ENCODE measurements at regions not wholly inside any gene's neighbourhood (a gene's known extent, or its start where the extent isn't known, plus 50 kb on each side); places are given as distances from the start of the nearest gene placed in this dataset.

DNA sequence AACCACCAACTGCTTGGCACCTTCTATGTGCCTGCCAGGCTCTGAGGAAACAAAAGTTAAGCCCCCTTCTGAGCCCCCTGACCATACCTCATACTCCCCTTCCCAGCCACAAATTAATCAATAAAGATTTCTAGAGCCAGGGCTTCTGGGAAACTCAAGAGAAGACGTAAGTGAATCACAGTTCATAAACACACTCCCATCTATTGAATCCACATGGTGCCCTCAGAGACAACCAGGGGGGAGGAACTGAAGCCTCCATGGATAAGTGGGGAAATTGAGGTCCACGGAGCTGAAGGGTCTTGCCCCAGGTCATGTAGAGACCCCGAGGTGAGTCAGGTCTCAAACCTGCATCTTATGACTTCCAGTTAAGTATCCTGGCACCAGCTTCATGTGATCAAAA is 150.6 kb downstream of the MN1 start:
- Histone ChIP-seq H3K27ac (ENCODE audit: low read depth, low read length) (no peak overlapping the region), H3K4me1 (ENCODE audit: control insufficient read depth, insufficient read depth, low read length, unreplicated experiment) (no peaks in the 10 kb centered on the region), H2AFZ (ENCODE audit: low read length, unreplicated experiment) (no peak overlapping the region), H3K4me3 (ENCODE audit: low read depth, low read length) (no peak overlapping the region), H3K27me3 (ENCODE audit: insufficient read depth, low read length) (peaks cover 12% of the 10 kb centered on the region), H3K36me3 (ENCODE audit: insufficient read depth, low read length) (no peaks in the 10 kb centered on the region), H3K79me2 (ENCODE audit: control insufficient read depth, insufficient read depth, low read length, unreplicated experiment) (no peaks in the 10 kb centered on the region)

- Histone ChIP-seq H2AFZ (ENCODE audit: low read length, unreplicated experiment) (no peak overlapping the region), H3K79me2 (ENCODE audit: control insufficient read depth, insufficient read depth, low read length, unreplicated experiment) (no peaks in the 10 kb centered on the region), H3K27me3 (ENCODE audit: insufficient read depth, low read length) (peaks cover 15% of the 10 kb centered on the region), H3K4me1 (ENCODE audit: control insufficient read depth, insufficient read depth, low read length, unreplicated experiment) (no peaks in the 10 kb centered on the region), H3K36me3 (ENCODE audit: insufficient read depth, low read length) (no peaks in the 10 kb centered on the region), H3K27ac (ENCODE audit: low read depth, low read length) (no peak overlapping the region), H3K4me3 (ENCODE audit: low read depth, low read length) (no peak overlapping the region)
Measured at GRCh38 chr22:27651486-27651885, 150.1 kb downstream of the MN1 start.

DNA sequence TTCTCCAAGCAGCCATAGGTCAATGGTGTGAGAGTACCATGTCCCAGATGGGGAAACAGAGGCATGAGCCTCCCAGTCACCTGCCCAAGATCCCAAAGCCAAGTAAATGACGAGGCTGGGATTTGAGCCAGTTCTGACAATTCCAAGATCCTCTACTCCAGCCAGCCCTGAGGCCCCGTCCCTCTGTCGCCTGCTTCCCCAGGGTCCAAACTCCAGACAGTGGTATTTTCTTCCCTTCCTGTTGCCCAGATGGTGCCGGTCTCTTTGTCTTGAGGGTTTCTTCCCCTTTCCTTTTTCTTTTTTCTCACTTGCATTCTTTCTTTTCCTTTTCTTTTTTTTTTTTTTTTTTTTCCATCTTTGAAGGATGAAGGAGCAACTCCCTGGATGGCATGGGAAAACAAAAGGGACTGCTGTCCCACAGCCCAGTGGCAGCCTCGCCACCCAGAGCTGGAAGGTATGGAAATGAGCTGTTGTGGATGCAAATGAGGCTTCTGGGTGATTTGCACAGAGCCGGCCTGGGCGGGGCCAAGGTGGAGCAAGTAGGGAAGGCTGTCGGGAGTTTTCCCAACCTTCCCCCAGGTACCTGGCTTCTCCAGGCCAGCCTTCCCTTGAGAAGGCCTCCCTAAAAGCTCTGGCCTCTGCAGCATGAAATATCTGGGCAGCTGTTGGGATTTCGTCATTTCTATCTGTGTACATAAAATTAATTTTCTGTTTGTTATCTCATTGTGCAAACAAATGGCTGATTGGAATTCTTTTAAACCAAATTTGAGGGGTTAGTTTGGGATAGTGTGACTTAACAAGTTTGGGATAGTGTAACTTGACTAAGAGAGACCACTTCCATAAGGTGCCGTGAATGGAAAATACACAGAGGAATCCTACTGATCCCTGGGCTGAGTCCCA is 146.8 kb downstream of the MN1 start:
- no peaks in the 10 kb centered on the region for H3K79me2 ChIP-seq (ENCODE audit: control insufficient read depth, insufficient read depth, low read length, unreplicated experiment)
- H3K27ac ChIP-seq (ENCODE audit: low read depth, low read length) = no peak overlapping the region
- H3K4me1 ChIP-seq (ENCODE audit: control insufficient read depth, insufficient read depth, low read length, unreplicated experiment) = no peaks in the 10 kb centered on the region
- no peak overlapping the region for H2AFZ ChIP-seq (ENCODE audit: low read length, unreplicated experiment)
- no peaks in the 10 kb centered on the region for H3K36me3 ChIP-seq (ENCODE audit: insufficient read depth, low read length)
- peaks cover 12% of the 10 kb centered on the region for H3K27me3 ChIP-seq (ENCODE audit: insufficient read depth, low read length)
- no peak overlapping the region for H3K4me3 ChIP-seq (ENCODE audit: low read depth, low read length)

DNA sequence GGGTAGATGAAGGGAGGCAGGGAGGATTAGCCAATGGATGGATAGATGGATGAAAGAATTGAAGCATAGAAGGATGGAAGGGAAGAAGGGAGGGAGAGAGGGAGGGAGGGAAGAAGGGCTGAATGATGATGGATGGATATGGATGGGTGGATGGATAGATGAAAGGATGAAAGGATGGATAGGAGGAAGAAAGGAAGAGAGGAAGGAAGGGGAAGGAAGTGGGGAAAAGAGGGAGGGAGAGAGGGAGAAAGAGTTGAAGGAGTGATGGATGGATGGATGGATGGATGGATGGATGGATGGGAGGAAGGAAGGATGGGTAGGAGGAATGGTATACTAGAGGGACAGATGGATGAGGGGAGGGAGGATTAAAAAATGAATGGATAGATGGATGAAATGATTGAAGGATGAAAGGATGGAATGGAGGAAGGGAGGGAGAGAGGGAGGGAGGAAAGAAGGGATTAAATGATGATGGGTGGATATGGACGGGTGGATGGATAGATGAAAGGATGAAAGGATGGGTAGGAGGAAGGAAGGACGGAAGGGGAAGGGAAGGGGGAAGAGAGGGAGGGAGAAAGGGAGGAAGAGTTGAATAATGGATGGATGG is 145.9 kb downstream of the MN1 start:
- H2AFZ ChIP-seq (ENCODE audit: low read length, unreplicated experiment) = no peak overlapping the region
- H3K36me3 ChIP-seq (ENCODE audit: insufficient read depth, low read length) = no peaks in the 10 kb centered on the region
- no peak overlapping the region for H3K27ac ChIP-seq (ENCODE audit: low read depth, low read length)
- no peaks in the 10 kb centered on the region for H3K4me1 ChIP-seq (ENCODE audit: control insufficient read depth, insufficient read depth, low read length, unreplicated experiment)
- no peaks in the 10 kb centered on the region for H3K79me2 ChIP-seq (ENCODE audit: control insufficient read depth, insufficient read depth, low read length, unreplicated experiment)
- H3K4me3 ChIP-seq (ENCODE audit: low read depth, low read length) = no peak overlapping the region
- H3K27me3 ChIP-seq (ENCODE audit: insufficient read depth, low read length) = peaks cover 12% of the 10 kb centered on the region

GRCh38 chr22:27656970-27657369 is 144.6 kb downstream of the MN1 start:
- no peaks in the 10 kb centered on the region for H3K36me3 ChIP-seq (ENCODE audit: insufficient read depth, low read length)
- H2AFZ ChIP-seq (ENCODE audit: low read length, unreplicated experiment) = no peak overlapping the region
- H3K27me3 ChIP-seq (ENCODE audit: insufficient read depth, low read length) = peaks cover 12% of the 10 kb centered on the region
- H3K4me1 ChIP-seq (ENCODE audit: control insufficient read depth, insufficient read depth, low read length, unreplicated experiment) = no peaks in the 10 kb centered on the region
- H3K27ac ChIP-seq (ENCODE audit: low read depth, low read length) = no peak overlapping the region
- no peaks in the 10 kb centered on the region for H3K79me2 ChIP-seq (ENCODE audit: control insufficient read depth, insufficient read depth, low read length, unreplicated experiment)
- no peak overlapping the region for H3K4me3 ChIP-seq (ENCODE audit: low read depth, low read length)

GRCh38 chr22:27660306-27660705 is 141.2 kb downstream of the MN1 start:
- H3K4me3 ChIP-seq (ENCODE audit: low read depth, low read length) = no peak overlapping the region
- H3K27ac ChIP-seq (ENCODE audit: low read depth, low read length) = no peak overlapping the region
- no peaks in the 10 kb centered on the region for H3K36me3 ChIP-seq (ENCODE audit: insufficient read depth, low read length)
- no peaks in the 10 kb centered on the region for H3K79me2 ChIP-seq (ENCODE audit: control insufficient read depth, insufficient read depth, low read length, unreplicated experiment)
- peaks cover 3% of the 10 kb centered on the region for H3K4me1 ChIP-seq (ENCODE audit: control insufficient read depth, insufficient read depth, low read length, unreplicated experiment)
- H2AFZ ChIP-seq (ENCODE audit: low read length, unreplicated experiment) = no peak overlapping the region
- peaks cover 8% of the 10 kb centered on the region for H3K27me3 ChIP-seq (ENCODE audit: insufficient read depth, low read length)

DNA sequence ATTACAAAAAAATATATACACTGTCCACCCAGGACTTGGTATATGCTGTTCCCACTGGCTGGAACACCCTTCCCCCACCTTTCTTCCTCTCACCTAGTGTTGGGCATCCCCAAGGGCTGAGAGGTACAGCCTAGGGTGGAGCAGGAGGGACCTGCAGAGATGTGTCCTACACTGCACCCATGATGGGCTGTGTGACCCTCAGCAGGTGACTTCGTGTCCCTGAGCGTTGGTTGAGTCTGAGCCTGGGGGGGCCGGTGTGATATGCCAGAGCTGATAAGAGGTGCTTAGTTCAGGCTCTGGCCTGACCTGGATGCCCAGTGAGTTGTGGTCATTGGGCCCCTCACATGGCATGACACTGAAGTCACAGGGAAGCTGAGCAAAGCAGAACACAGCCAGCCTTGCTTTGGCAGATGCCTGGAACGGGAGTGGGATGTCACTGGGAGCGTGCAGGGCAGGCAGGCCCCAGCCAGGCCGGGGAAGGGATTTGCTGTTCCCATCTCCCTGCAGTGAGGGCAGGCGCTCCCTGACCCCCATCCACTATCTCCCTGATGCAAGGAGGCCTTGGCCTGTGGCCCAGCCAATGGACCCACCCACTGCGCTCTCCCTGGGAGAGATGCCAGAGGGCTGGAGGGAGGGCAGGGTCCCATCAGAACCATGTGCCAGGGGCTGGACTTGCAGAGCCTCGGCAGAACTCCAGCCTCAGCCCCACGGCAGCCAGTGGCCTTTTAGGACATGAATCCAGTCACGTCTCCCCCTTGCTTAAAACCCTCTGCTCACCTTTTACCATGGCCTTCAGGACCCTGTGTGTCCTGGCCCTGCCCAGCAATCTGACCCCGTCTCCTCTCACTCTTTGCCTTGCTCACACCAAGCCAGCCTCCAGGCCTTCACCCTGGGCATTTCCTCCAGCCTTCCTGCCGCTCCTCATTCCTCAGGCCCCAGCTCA is 138.9 kb downstream of the MN1 start:
- peaks cover 3% of the 10 kb centered on the region for H3K4me1 ChIP-seq (ENCODE audit: control insufficient read depth, insufficient read depth, low read length, unreplicated experiment)
- H3K27me3 ChIP-seq (ENCODE audit: insufficient read depth, low read length) = no peaks in the 10 kb centered on the region
- no peaks in the 10 kb centered on the region for H3K36me3 ChIP-seq (ENCODE audit: insufficient read depth, low read length)
- H2AFZ ChIP-seq (ENCODE audit: low read length, unreplicated experiment) = no peak overlapping the region
- no peak overlapping the region for H3K4me3 ChIP-seq (ENCODE audit: low read depth, low read length)
- no peak overlapping the region for H3K27ac ChIP-seq (ENCODE audit: low read depth, low read length)
- no peaks in the 10 kb centered on the region for H3K79me2 ChIP-seq (ENCODE audit: control insufficient read depth, insufficient read depth, low read length, unreplicated experiment)

GRCh38 chr22:27663812-27664211 is 137.7 kb downstream of the MN1 start:
- no peaks in the 10 kb centered on the region for H3K27me3 ChIP-seq (ENCODE audit: insufficient read depth, low read length)
- no peaks in the 10 kb centered on the region for H3K36me3 ChIP-seq (ENCODE audit: insufficient read depth, low read length)
- no peak overlapping the region for H2AFZ ChIP-seq (ENCODE audit: low read length, unreplicated experiment)
- peaks cover 7% of the 10 kb centered on the region for H3K4me1 ChIP-seq (ENCODE audit: control insufficient read depth, insufficient read depth, low read length, unreplicated experiment)
- H3K4me3 ChIP-seq (ENCODE audit: low read depth, low read length) = no peak overlapping the region
- no peaks in the 10 kb centered on the region for H3K79me2 ChIP-seq (ENCODE audit: control insufficient read depth, insufficient read depth, low read length, unreplicated experiment)
- no peak overlapping the region for H3K27ac ChIP-seq (ENCODE audit: low read depth, low read length)

DNA sequence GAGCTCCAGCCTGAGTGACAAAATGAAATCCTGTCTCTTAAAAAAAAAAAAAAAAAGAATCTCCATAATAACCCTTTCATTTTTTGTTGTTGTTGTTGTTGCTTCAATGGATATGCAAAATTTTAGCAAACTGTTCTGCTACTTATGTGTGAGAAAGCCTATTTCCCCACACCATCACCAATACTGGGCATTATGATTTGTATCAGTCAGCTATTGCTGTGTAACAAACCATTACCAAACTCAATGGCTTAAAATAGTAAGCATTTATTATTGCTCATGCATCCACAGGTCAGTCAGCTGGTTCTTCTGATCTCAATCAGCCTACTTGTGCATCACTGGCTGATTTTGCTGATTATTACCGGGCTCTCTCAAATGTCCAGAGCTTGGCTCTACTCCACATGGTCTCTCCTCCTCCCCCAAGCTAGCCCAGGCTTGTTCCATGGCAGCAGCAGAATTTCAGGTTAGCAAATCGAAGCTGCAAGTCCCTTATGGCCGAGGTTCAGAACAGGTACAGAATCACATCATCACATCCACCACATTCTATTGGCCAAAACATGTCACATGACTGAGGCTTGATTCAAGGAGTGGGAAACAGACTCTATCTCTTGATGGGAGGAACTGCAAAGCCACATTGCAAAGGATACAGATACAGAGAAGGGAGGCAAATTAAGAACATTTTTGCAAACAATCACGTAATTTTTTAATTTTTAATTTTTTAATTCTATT is 135.1 kb downstream of the MN1 start:
- H2AFZ ChIP-seq (ENCODE audit: low read length, unreplicated experiment) = no peak overlapping the region
- peaks cover 29% of the 10 kb centered on the region for H3K4me1 ChIP-seq (ENCODE audit: control insufficient read depth, insufficient read depth, low read length, unreplicated experiment)
- no peaks in the 10 kb centered on the region for H3K36me3 ChIP-seq (ENCODE audit: insufficient read depth, low read length)
- no peak overlapping the region for H3K4me3 ChIP-seq (ENCODE audit: low read depth, low read length)
- no peak overlapping the region for H3K27ac ChIP-seq (ENCODE audit: low read depth, low read length)
- H3K79me2 ChIP-seq (ENCODE audit: control insufficient read depth, insufficient read depth, low read length, unreplicated experiment) = no peaks in the 10 kb centered on the region
- H3K27me3 ChIP-seq (ENCODE audit: insufficient read depth, low read length) = no peaks in the 10 kb centered on the region
